Endothelial cell (in vitro differentiated cells): ENCODE measurements at regions not wholly inside any gene's neighbourhood (a gene's known extent, or its start where the extent isn't known, plus 50 kb on each side); places are given as distances from the start of the nearest gene placed in this dataset.

Experiments
- DNase-seq: peaks from one replicate; pipeline ENCODE4 v3.0.0; 2021; ENCODE audit warnings: low spot score
- H3K27ac Mint-ChIP-seq: one replicate; pipeline ENCODE4 v1.8.0; 2021; ENCODE audit warnings: mixed read lengths, inconsistent platforms; ENCODE audit not compliant: unreplicated experiment
- H3K27me3 Mint-ChIP-seq: one replicate; pipeline ENCODE4 v1.8.0; 2021; ENCODE audit warnings: mild to moderate bottlenecking, moderate library complexity, mixed read lengths, inconsistent platforms; ENCODE audit not compliant: unreplicated experiment
- H3K36me3 Mint-ChIP-seq: one replicate; pipeline ENCODE4 v1.8.0; 2021; ENCODE audit warnings: mild to moderate bottlenecking, low read depth, mixed read lengths, inconsistent platforms; ENCODE audit not compliant: unreplicated experiment
- H3K4me1 Mint-ChIP-seq: one replicate; pipeline ENCODE4 v1.8.0; 2021; ENCODE audit warnings: mild to moderate bottlenecking, mixed read lengths, inconsistent platforms; ENCODE audit not compliant: unreplicated experiment
- H3K4me3 Mint-ChIP-seq: one replicate; pipeline ENCODE4 v1.8.0; 2021; ENCODE audit warnings: mild to moderate bottlenecking, mixed read lengths, inconsistent platforms; ENCODE audit not compliant: unreplicated experiment
- H3K9me3 Mint-ChIP-seq: one replicate; pipeline ENCODE4 v1.8.0; 2021; ENCODE audit warnings: mixed read lengths, inconsistent platforms; ENCODE audit not compliant: unreplicated experiment
- CTCF ChIP-seq: fragments of 200-600 bp; sonication (generic); IDR thresholded peaks from one replicate; pipeline ENCODE4 v1.5.0; 2021; ENCODE audit warnings: antibody characterized with exemption; ENCODE audit not compliant: unreplicated experiment

DNA sequence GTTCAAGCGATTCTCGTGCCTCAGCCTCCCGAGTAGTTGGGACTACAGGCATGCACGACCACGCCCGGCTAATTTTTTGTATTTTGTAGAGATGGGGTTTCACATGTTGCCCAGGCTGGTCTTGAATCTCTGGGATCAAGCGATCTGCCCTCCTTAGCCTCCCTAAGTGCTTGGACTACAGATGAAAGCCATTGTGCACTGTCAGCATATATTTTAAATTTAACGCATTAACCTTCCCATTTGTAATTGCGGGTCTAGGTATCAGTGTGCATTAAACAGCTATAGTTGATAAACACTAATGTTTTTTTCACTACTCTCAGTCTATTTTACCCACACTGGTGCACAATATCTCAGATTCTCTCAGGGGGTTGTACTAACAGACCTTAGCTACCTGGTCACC, 1930.8 kb downstream of the C4orf33 start:
- Mint-ChIP-seq H3K27ac (no peak overlapping the region), H3K27me3 (peaks cover 2% of the 10 kb centered on the region), H3K9me3 (no peaks in the 10 kb centered on the region), H3K36me3 (no peaks in the 10 kb centered on the region), H3K4me1 (peaks cover 5% of the 10 kb centered on the region), H3K4me3 (no peak overlapping the region)
- no peak for DNase-seq
- no peak for TF ChIP-seq CTCF

DNA sequence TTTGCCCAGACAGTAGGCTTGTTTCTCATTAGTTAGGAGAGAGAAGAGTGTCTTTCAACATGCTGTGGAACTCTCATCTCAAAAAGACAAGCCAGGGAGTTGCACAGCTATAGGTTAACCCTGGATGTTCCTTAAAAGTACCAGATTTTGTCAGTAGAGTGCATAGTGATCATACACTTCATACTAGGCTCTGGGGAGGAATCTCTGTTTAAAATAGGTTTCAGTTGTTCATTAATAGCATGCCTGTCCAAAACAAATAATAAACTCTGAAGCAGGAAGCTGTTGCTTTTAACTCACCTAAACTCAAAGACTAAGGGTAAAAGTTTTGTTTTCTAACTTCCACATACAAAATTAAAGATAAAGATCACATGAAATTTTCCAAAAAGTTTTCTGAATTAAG, 1948.4 kb downstream of the C4orf33 start:
- no peak overlapping the region for H3K4me3 Mint-ChIP-seq
- H3K27me3 Mint-ChIP-seq, result no peaks in the 10 kb centered on the region
- H3K27ac Mint-ChIP-seq, result no peak overlapping the region
- no peaks in the 10 kb centered on the region for H3K9me3 Mint-ChIP-seq
- TF ChIP-seq CTCF, result no peak
- no peaks in the 10 kb centered on the region for H3K4me1 Mint-ChIP-seq
- H3K36me3 Mint-ChIP-seq, result no peaks in the 10 kb centered on the region
- no peak for DNase-seq

GRCh38 chr4:131046821-131047220, 1950.9 kb downstream of the C4orf33 start:
- H3K27ac Mint-ChIP-seq, result no peak overlapping the region

GRCh38 chr4:131052646-131053045, 1956.7 kb downstream of the C4orf33 start:
- H3K9me3 Mint-ChIP-seq, result no peaks in the 10 kb centered on the region
- TF ChIP-seq CTCF, result no peak
- no peaks in the 10 kb centered on the region for H3K36me3 Mint-ChIP-seq
- no peaks in the 10 kb centered on the region for H3K4me1 Mint-ChIP-seq
- H3K27ac Mint-ChIP-seq, result no peak overlapping the region
- H3K27me3 Mint-ChIP-seq, result no peaks in the 10 kb centered on the region
- no peak overlapping the region for H3K4me3 Mint-ChIP-seq
- DNase-seq, result no peak

More at GRCh38 chr4:131046821-131047220, 1950.9 kb downstream of the C4orf33 start:
- Mint-ChIP-seq H3K36me3 (no peaks in the 10 kb centered on the region), H3K4me1 (no peaks in the 10 kb centered on the region), H3K9me3 (no peaks in the 10 kb centered on the region), H3K4me3 (no peak overlapping the region), H3K27me3 (no peaks in the 10 kb centered on the region)
- DNase-seq, result no peak
- no peak for TF ChIP-seq CTCF

DNA sequence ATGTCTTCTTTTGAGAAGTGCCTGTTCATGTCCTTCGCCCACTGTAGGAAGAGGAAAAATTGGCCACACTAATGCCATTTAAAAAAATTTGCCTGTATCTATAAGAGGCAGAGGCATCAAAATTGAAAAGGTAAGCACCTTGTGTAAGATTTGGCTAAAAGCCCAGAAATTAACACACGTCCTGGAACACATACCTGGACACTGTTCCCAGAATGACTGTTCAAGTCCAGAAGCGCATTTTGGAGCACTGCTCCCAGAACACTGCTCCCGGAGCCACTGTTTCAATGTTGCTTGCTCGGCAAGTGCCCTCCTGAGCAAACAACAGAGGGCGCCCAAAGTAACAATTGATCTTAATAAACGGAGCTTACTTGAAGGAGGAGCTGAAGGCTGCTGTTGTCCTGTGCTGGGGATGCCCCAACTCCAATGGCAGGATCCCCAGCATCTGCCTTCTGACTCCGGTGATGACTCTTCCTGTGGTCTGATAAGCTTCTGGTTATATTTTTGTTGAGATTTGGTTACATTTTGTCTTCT, 1958.6 kb downstream of the C4orf33 start:
- Mint-ChIP-seq H3K4me3 (no peak overlapping the region), H3K4me1 (no peaks in the 10 kb centered on the region), H3K36me3 (no peaks in the 10 kb centered on the region), H3K27ac (no peak overlapping the region), H3K27me3 (no peaks in the 10 kb centered on the region), H3K9me3 (no peaks in the 10 kb centered on the region)
- no peak for DNase-seq
- no peak for TF ChIP-seq CTCF
